Heart left ventricle (tissue), 16 donors: ENCODE measurements at regions not wholly inside any gene's neighbourhood (a gene's known extent, or its start where the extent isn't known, plus 50 kb on each side); places are given as distances from the start of the nearest gene placed in this dataset.

ENCODE experiments used
- ATAC-seq, 4 donors: fragments of 200-7000 bp; cut with Tn5 transposase; one replicate each; pipeline ENCODE4 v1.9.1; 2020 to 2022; ENCODE audit warnings: moderate library complexity in 4 of 4, mild to moderate bottlenecking in 3 of 4, moderate number of reproducible peaks in 1 of 4
- DNase-seq, 5 donors: peaks; one replicate each; pipeline ENCODE4 v3.0.0-alpha.2; 2020
- H3K27ac ChIP-seq, 12 donors: fragments of 200-600 bp; sonication (generic) in 4 of 12; one replicate each; pipeline versions ENCODE4 v1.5.0 to v1.8.0; 2016 to 2022; ENCODE audit warnings: mild to moderate bottlenecking in 2 of 12
- H3K27me3 ChIP-seq, 9 donors: fragments of 200-600 bp; sonication (generic) in 2 of 9; one replicate each; pipeline versions ENCODE4 v1.5.1 to v1.8.0; 2016 to 2022; ENCODE audit warnings: mild to moderate bottlenecking in 3 of 9
- H3K36me3 ChIP-seq, 9 donors: fragments of 200-600 bp; sonication (generic) in 2 of 9; one replicate each; pipeline versions ENCODE4 v1.5.0 to v1.8.0; 2018 to 2022; ENCODE audit warnings: mild to moderate bottlenecking in 2 of 9
- H3K4me1 ChIP-seq, 12 donors: fragments of 200-600 bp; sonication (generic) in 4 of 12; one replicate each; pipeline versions ENCODE4 v1.5.0 to v1.8.0; 2016 to 2022; ENCODE audit warnings: mild to moderate bottlenecking in 3 of 12
- H3K4me3 ChIP-seq, 12 donors: fragments of 200-600 bp; sonication (generic) in 4 of 12; one replicate each; pipeline versions ENCODE4 v1.5.0 to v1.8.0; 2017 to 2022; ENCODE audit warnings: mild to moderate bottlenecking in 9 of 12, moderate library complexity in 4 of 12
- H3K9me3 ChIP-seq, 12 donors: fragments of 200-600 bp; sonication (generic) in 4 of 12; one replicate each; pipeline versions ENCODE4 v1.5.0 to v1.8.0; 2016 to 2022; ENCODE audit warnings: mild to moderate bottlenecking in 1 of 12
- CTCF ChIP-seq, 12 donors: fragments of 200-600 bp; sonication (generic) in 4 of 12; IDR thresholded peaks; one replicate each; pipeline versions ENCODE4 v1.5.0 to v1.8.0; 2018 to 2022; ENCODE audit warnings: antibody characterized with exemption in 12 of 12, mild to moderate bottlenecking in 5 of 12
- POLR2A ChIP-seq, 2 donors: fragments of 450-650 bp; IDR thresholded peaks; one replicate each; pipeline ENCODE4 v1.6.1; 2017; ENCODE audit warnings: antibody characterized with exemption in 2 of 2, mild to moderate bottlenecking in 2 of 2, moderate library complexity in 2 of 2
- WGBS, 4 donors: extraction: QIAGEN DNeasy Blood & Tissue Kit in 2 of 4; methylation state at CpG; one replicate each; pipeline versions ENCODE4 v1.1.5 to v1.1.7; 2013 to 2018; 5-methylcytosine and 5-hydroxymethylcytosine counted together
- intact Hi-C, 10 donors: fragments of 100-400 bp; cut with DNase I; formaldehyde crosslinking; loops; one replicate each; pipeline versions ENCODE4 v1.11.1 to v1.14.2; 2022
- donor health status: ischemic (EF 13 %, LVEDD 7.1; RV severe dilation, severe dysfunction).
- donor health status: healthy with polysubstance abuse.
- donor health status: DM: no; HTN: yes; CAD: no.
- donor health status: DM: no; HTN: no; CAD: no.
- donor health status: ischemic (EF 25% LVEDD 6.9; RV normal size, moderate dysfunction).
- donor health status: ischemic (EF 25% LVEDD 5.7; RV mildly dilated, moderate dysfunction).
- donor health status: healthy.
- donor health status: DM: yes; HTN: yes; CAD: no.
- donor health status: ischemic (EF 35%, LVEDD 5.7; RV mildly dilated, moderate dysfunction).
- donor health status: nonischemic (EF 11% LVEDD 7.7; RV severe dilation, severe dysfunction).
- donor health status: DM: yes; HTN: yes; CAD: no.
- donor health status: PGD.
- donor health status: ischemic (EF 29% LVEDD 5.4; RV normal size, mild dysfunction).
- donor health status: nonischemic (EF 23%, LVEDD 6.1; RV moderate dilation, normal function).

GRCh38 chr2:180075870-180076269 is 68.8 kb upstream of the CWC22 start:
- intact Hi-C loops: loop anchor here in 6 of 10 donors (5.0 to 10.0 kb wide), 2 partner anchors 231 to 234 kb away; no protein-coding TSS in a partner anchor
- no peaks in the 10 kb centered on the region for H3K4me1 ChIP-seq
- TF ChIP-seq POLR2A (IDR thresholded peaks at IDR 0.05): no peak
- TF ChIP-seq CTCF (IDR thresholded peaks at IDR 0.05): no peak
- no peak overlapping the region for H3K4me3 ChIP-seq
- ATAC-seq (no peak), DNase-seq (no peak)
- peaks cover 0 to 6% (median 0%) of the 10 kb centered on the region in 9 donors for H3K27me3 ChIP-seq
- peaks cover 0 to 5% (median 0%) of the 10 kb centered on the region in 12 donors for H3K9me3 ChIP-seq
- no peak overlapping the region for H3K27ac ChIP-seq
- no peaks in the 10 kb centered on the region for H3K36me3 ChIP-seq
- WGBS, 4 donors: 82 to 93% (median 88%) methylated on average over 4 of the region's 4 CpGs

GRCh38 chr2:180071797-180072196 is 64.7 kb upstream of the CWC22 start:
- no peak for ATAC-seq
- no peaks in the 10 kb centered on the region for H3K27me3 ChIP-seq
- TF ChIP-seq POLR2A (IDR thresholded peaks at IDR 0.05) (no peak), CTCF (IDR thresholded peaks at IDR 0.05) (no peak)
- H3K4me1 ChIP-seq: no peaks in the 10 kb centered on the region
- intact Hi-C loops: loop anchor here in 3 of 10 donors (10.0 kb wide), 1 partner anchor 227 kb away; no protein-coding TSS in a partner anchor
- H3K27ac ChIP-seq: no peak overlapping the region
- no peak overlapping the region for H3K4me3 ChIP-seq
- 58 to 78% (median 67%) methylated on average over 3 of the region's 3 CpGs for WGBS, 4 donors
- DNase-seq: no peak
- H3K36me3 ChIP-seq: no peaks in the 10 kb centered on the region
- H3K9me3 ChIP-seq: peaks cover 0 to 13% (median 0%) of the 10 kb centered on the region in 12 donors

GRCh38 chr2:180063494-180064092 is 56.5 kb upstream of the CWC22 start:
- ATAC-seq (no peak), DNase-seq (no peak)
- H3K27me3 ChIP-seq: no peaks in the 10 kb centered on the region
- TF ChIP-seq CTCF (IDR thresholded peaks at IDR 0.05): no peak
- no peak overlapping the region for H3K27ac ChIP-seq
- 62 to 87% (median 74%) methylated on average over 5 of the region's 5 CpGs for WGBS, 4 donors
- intact Hi-C loops: no loop called here
- H3K4me3 ChIP-seq: no peak overlapping the region
- no peaks in the 10 kb centered on the region for H3K4me1 ChIP-seq
- no peaks in the 10 kb centered on the region for H3K36me3 ChIP-seq
- no peaks in the 10 kb centered on the region for H3K9me3 ChIP-seq

GRCh38 chr2:180062178-180062577 is 55.1 kb upstream of the CWC22 start:
- no peak for DNase-seq
- Histone ChIP-seq H3K4me1 (no peaks in the 10 kb centered on the region), H3K27ac (no peak overlapping the region), H3K9me3 (no peaks in the 10 kb centered on the region), H3K4me3 (no peak overlapping the region), H3K27me3 (no peaks in the 10 kb centered on the region), H3K36me3 (no peaks in the 10 kb centered on the region)
- no peak for TF ChIP-seq CTCF (IDR thresholded peaks at IDR 0.05)
- TF ChIP-seq POLR2A (IDR thresholded peaks at IDR 0.05): no peak
- no peak for ATAC-seq
- WGBS, 4 donors: 87 to 90% (median 89%) methylated on average over 4 of the region's 4 CpGs
- intact Hi-C loops: no loop called here
